Neural crest cell (in vitro differentiated cells): ENCODE measurements at regions not wholly inside any gene's neighbourhood (a gene's known extent, or its start where the extent isn't known, plus 50 kb on each side); places are given as distances from the start of the nearest gene placed in this dataset.

ENCODE experiments used
- DNase-seq: peaks from one replicate; pipeline ENCODE4 v3.0.0; 2021; ENCODE audit warnings: low read depth, mixed read lengths, low spot score
- H3K27ac Mint-ChIP-seq: one replicate; pipeline ENCODE4 v1.8.0; 2021; ENCODE audit warnings: mild to moderate bottlenecking, mixed read lengths; ENCODE audit not compliant: unreplicated experiment
- H3K27me3 Mint-ChIP-seq: 2 replicates; pipeline ENCODE4 v1.8.0; 2021; ENCODE audit warnings: low read depth, mild to moderate bottlenecking, mixed read lengths
- H3K36me3 Mint-ChIP-seq: 2 replicates; pipeline ENCODE4 v1.8.0; 2021; ENCODE audit warnings: low read depth, mild to moderate bottlenecking, mixed read lengths
- H3K4me1 Mint-ChIP-seq: 2 replicates; pipeline ENCODE4 v1.8.0; 2021; ENCODE audit warnings: mixed read lengths
- H3K4me3 Mint-ChIP-seq: one replicate; pipeline ENCODE4 v1.8.0; 2021; ENCODE audit warnings: mild to moderate bottlenecking, mixed read lengths
- H3K9me3 Mint-ChIP-seq: 2 replicates; pipeline ENCODE4 v1.8.0; 2021; ENCODE audit warnings: mixed read lengths
- TF ChIP-seq, protein P1 (sequence below): fragments of 200-600 bp; sonication (generic); conservative IDR thresholded peaks from 2 replicates; pipeline ENCODE4 v1.5.0; 2021; ENCODE audit warnings: antibody characterized with exemption, mild to moderate bottlenecking

DNA sequence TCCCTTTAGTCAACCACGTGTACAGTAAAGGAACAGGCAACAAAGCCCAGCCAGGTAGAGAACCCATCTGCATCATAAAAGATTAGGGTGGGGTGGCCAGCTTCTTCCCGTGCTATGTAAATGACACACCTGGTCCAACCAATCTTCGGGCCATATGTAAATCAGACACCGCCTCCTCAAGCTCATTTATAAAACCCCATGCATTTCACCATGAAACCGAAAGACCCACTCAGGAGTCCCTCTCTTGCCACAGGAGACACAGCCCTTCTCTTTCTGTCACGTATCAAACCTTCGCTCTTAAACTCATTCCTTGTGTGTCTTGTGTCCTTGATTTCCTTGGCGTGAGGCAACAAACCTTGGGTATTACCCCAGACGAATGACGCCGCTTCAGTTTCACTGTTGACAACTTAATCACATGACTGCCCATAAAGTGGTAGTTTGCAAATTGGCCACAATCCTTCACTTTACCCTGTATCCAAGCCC lies 59.8 kb upstream of the TBPL2 start:
- H3K4me1 Mint-ChIP-seq = no peaks in the 10 kb centered on the region
- H3K27me3 Mint-ChIP-seq = no peaks in the 10 kb centered on the region
- no peak overlapping the region for H3K27ac Mint-ChIP-seq
- TF ChIP-seq, protein P1, sequence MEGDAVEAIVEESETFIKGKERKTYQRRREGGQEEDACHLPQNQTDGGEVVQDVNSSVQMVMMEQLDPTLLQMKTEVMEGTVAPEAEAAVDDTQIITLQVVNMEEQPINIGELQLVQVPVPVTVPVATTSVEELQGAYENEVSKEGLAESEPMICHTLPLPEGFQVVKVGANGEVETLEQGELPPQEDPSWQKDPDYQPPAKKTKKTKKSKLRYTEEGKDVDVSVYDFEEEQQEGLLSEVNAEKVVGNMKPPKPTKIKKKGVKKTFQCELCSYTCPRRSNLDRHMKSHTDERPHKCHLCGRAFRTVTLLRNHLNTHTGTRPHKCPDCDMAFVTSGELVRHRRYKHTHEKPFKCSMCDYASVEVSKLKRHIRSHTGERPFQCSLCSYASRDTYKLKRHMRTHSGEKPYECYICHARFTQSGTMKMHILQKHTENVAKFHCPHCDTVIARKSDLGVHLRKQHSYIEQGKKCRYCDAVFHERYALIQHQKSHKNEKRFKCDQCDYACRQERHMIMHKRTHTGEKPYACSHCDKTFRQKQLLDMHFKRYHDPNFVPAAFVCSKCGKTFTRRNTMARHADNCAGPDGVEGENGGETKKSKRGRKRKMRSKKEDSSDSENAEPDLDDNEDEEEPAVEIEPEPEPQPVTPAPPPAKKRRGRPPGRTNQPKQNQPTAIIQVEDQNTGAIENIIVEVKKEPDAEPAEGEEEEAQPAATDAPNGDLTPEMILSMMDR = no peak
- H3K36me3 Mint-ChIP-seq = no peaks in the 10 kb centered on the region
- no peak for DNase-seq
- no peak overlapping the region for H3K4me3 Mint-ChIP-seq
- H3K9me3 Mint-ChIP-seq = no peaks in the 10 kb centered on the region

DNA sequence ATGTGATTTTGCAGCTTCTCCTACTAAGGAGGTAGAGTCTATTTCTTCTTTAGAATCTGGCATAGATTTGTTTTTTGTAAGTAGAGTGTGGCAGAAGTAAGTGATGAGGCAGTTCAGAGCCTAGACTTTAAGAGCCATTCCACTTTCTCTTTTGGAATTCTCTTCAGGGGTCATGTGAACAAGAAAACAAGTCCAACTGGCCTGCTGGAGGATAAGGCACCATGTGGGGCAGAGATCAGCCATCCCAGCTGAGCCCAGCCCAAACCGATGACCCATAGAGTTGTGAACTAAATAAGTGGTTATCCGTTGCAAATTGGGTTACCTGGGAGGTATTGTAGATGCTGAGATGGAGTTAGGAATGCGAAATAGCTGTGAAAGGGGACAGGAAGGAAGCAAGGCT lies 60.3 kb upstream of the TBPL2 start:
- no peak for DNase-seq
- H3K27me3 Mint-ChIP-seq = no peaks in the 10 kb centered on the region
- H3K4me3 Mint-ChIP-seq = no peak overlapping the region
- no peaks in the 10 kb centered on the region for H3K9me3 Mint-ChIP-seq
- H3K36me3 Mint-ChIP-seq = no peaks in the 10 kb centered on the region
- TF ChIP-seq, protein P1 = no peak
- no peak overlapping the region for H3K27ac Mint-ChIP-seq
- H3K4me1 Mint-ChIP-seq = no peaks in the 10 kb centered on the region

- H3K27me3 Mint-ChIP-seq = no peaks in the 10 kb centered on the region
- H3K4me3 Mint-ChIP-seq = no peak overlapping the region
- no peaks in the 10 kb centered on the region for H3K36me3 Mint-ChIP-seq
- no peak for DNase-seq
- TF ChIP-seq, protein P1 = no peak
- no peak overlapping the region for H3K27ac Mint-ChIP-seq
- no peaks in the 10 kb centered on the region for H3K4me1 Mint-ChIP-seq
- H3K9me3 Mint-ChIP-seq = no peaks in the 10 kb centered on the region
Observed at GRCh38 chr14:55502746-55503284, 62.4 kb upstream of the TBPL2 start.

DNA sequence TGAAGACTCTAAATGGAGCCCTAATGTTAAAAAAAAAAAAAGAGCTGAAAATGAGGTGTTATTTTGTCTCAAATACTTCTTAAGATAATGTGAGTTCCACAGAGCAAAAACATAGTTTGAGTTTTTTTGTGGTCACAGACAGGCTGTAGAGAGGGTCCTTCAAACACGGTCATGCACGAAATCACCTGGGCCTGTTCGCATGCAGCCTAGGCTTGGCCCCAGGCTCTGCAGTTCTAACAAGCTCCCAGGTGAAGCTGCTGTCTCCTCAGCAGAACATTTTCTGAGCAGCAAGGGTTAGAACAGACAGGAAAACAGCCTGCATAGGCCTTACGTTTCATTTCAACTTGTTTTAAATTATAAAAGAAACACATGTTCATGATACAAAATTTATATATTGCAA lies 65.4 kb upstream of the TBPL2 start:
- peaks cover 5% of the 10 kb centered on the region for H3K9me3 Mint-ChIP-seq
- H3K27ac Mint-ChIP-seq = no peak overlapping the region
- no peak for DNase-seq
- no peaks in the 10 kb centered on the region for H3K27me3 Mint-ChIP-seq
- H3K4me3 Mint-ChIP-seq = no peak overlapping the region
- H3K36me3 Mint-ChIP-seq = peaks cover 5% of the 10 kb centered on the region
- TF ChIP-seq, protein P1 = no peak
- H3K4me1 Mint-ChIP-seq = no peaks in the 10 kb centered on the region

GRCh38 chr14:55508676-55509075 lies 68.3 kb upstream of the TBPL2 start:
- peaks cover 6% of the 10 kb centered on the region for H3K36me3 Mint-ChIP-seq
- H3K27ac Mint-ChIP-seq = no peak overlapping the region
- H3K27me3 Mint-ChIP-seq = no peaks in the 10 kb centered on the region
- DNase-seq = no peak
- no peaks in the 10 kb centered on the region for H3K4me1 Mint-ChIP-seq
- TF ChIP-seq, protein P1 = no peak
- no peak overlapping the region for H3K4me3 Mint-ChIP-seq
- H3K9me3 Mint-ChIP-seq = peaks cover 6% of the 10 kb centered on the region
